ENCODE measurements at regions not wholly inside any gene's neighbourhood (a gene's known extent, or its start where the extent isn't known, plus 50 kb on each side); places are given as distances from the start of the nearest gene placed in this dataset.
"Not testable (repeated sequence)": the region's sequence is repeated elsewhere in the genome, so short reads cannot be mapped to it uniquely, and the experiment has no call there.

- DNase-seq (no peak), ATAC-seq (no peak)
- 88 to 93% (median 88%) methylated on average over 6 of the region's 6 CpGs for WGBS, 3 donors
- intact Hi-C loops (cut with DNase I): no loop called here
- no peak for TF ChIP-seq CTCF (IDR thresholded peaks at IDR 0.05)
- Histone ChIP-seq H3K27me3 (ENCODE audit: insufficient read depth in 3 of 3, low read length in 2 of 3) (no peaks in the 10 kb centered on the region), H3K9me3 (no peaks in the 10 kb centered on the region), H3K36me3 (ENCODE audit: insufficient read depth in 1 of 2, low read depth in 1 of 2) (no peaks in the 10 kb centered on the region), H3K4me1 (no peaks in the 10 kb centered on the region), H3K27ac (no peak overlapping the region), H3K4me3 (no peak overlapping the region)
Observed at GRCh38 chr14:106390401-106390800, 864.0 kb downstream of the TMEM121 start.

DNA sequence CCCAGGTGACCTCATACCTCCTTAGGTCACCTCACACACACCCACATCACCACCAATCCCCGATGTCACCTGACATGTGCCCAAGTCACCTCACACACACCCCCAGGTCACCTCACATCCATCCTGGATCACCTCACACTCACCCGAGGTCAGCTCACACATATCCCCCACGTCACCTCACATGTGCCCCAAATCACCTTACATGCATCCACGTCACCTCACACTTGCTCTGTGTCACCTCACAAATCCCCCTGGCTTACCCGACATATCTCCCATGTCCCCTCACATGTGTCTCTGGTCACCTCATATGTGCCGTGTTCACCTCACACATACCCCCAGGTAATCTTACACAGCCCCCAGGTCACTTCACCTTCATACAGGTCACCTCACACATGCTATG lies 864.6 kb downstream of the TMEM121 start:
- Histone ChIP-seq H3K4me1 (no peaks in the 10 kb centered on the region), H3K27ac (no peak overlapping the region), H3K27me3 (ENCODE audit: insufficient read depth in 3 of 3, low read length in 2 of 3) (no peaks in the 10 kb centered on the region), H3K36me3 (ENCODE audit: insufficient read depth in 1 of 2, low read depth in 1 of 2) (no peaks in the 10 kb centered on the region), H3K4me3 (no peak overlapping the region), H3K9me3 (no peaks in the 10 kb centered on the region)
- no peak for TF ChIP-seq CTCF (IDR thresholded peaks at IDR 0.05)
- ATAC-seq (no peak), DNase-seq (no peak)
- intact Hi-C loops (cut with DNase I): no loop called here
- WGBS, 3 donors: 65 to 75% (median 72%) methylated on average over 6 of the region's 6 CpGs

GRCh38 chr14:106393742-106394141 lies 867.4 kb downstream of the TMEM121 start:
- intact Hi-C loops (cut with DNase I): no loop called here
- TF ChIP-seq CTCF (IDR thresholded peaks at IDR 0.05): no peak

DNA sequence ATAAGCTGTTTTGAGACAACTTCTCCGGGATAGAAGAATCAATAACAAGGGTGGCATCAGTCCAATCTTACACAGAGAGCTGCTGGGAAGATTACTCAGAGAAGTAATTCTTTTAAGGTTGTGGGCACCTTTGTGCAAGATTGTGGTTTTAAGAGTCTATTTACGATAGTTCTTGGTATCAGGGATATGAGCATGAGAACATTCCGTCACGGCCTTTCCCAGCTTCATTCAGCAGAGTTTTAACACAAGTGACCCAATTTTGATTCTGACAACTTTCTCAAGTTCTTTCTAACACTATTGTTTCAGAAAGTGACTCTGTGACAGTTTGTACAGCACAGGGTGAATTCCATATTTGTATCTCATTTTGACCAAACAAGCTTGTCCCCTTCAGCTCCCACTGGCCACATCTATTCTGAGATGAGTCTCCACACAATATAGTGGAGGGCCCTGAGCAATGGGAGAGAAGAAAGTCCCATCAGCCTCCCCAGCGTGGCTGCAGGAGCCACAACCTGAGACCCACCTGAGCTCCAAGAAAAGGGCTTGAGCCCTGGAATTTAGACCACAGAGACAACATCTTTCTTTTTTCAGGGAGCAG lies 869.2 kb downstream of the TMEM121 start:
- no peaks in the 10 kb centered on the region for H3K27me3 ChIP-seq (ENCODE audit: insufficient read depth in 3 of 3, low read length in 2 of 3)
- no peaks in the 10 kb centered on the region for H3K4me1 ChIP-seq
- no peak for ATAC-seq
- H3K4me3 ChIP-seq: no peak overlapping the region
- WGBS, 3 donors: 53 to 63% (median 59%) methylated on average over 5 of the region's 5 CpGs
- H3K36me3 ChIP-seq (ENCODE audit: insufficient read depth in 1 of 2, low read depth in 1 of 2): no peaks in the 10 kb centered on the region
- no peaks in the 10 kb centered on the region for H3K9me3 ChIP-seq
- no peak for TF ChIP-seq CTCF (IDR thresholded peaks at IDR 0.05)
- DNase-seq: no peak
- intact Hi-C loops (cut with DNase I): no loop called here
- no peak overlapping the region for H3K27ac ChIP-seq

More at GRCh38 chr14:106393742-106394141, 867.4 kb downstream of the TMEM121 start:
- Histone ChIP-seq H3K4me1 (no peaks in the 10 kb centered on the region), H3K27ac (no peak overlapping the region), H3K36me3 (ENCODE audit: insufficient read depth in 1 of 2, low read depth in 1 of 2) (no peaks in the 10 kb centered on the region), H3K4me3 (no peak overlapping the region), H3K9me3 (no peaks in the 10 kb centered on the region), H3K27me3 (ENCODE audit: insufficient read depth in 3 of 3, low read length in 2 of 3) (no peaks in the 10 kb centered on the region)
- ATAC-seq (no peak), DNase-seq (no peak)
- 44 to 58% (median 53%) methylated on average over 2 of the region's 2 CpGs for WGBS, 3 donors

DNA sequence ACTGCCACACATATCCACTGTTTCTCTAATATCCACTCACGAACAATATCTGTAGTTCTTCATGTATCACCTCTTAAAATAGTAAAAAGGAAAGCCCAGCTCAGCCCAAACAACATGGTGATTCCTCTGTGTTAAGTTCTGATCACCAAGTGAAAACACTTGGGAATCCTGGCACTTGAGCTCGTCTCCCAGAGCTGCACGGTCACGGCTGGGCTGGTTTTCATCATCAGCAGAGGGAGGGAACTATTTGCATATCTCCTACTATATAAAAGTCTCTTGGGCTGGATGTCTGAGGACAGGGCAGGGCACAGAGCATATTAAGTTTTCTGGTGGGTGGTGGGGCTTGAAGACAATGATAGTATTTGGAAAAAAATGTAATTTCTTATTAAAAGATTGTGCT lies 870.6 kb downstream of the TMEM121 start:
- ATAC-seq (no peak), DNase-seq (no peak)
- H3K4me1 ChIP-seq: no peaks in the 10 kb centered on the region
- no peaks in the 10 kb centered on the region for H3K36me3 ChIP-seq (ENCODE audit: insufficient read depth in 1 of 2, low read depth in 1 of 2)
- no peak for TF ChIP-seq CTCF (IDR thresholded peaks at IDR 0.05)
- intact Hi-C loops (cut with DNase I): no loop called here
- H3K4me3 ChIP-seq: no peak overlapping the region
- H3K27ac ChIP-seq: no peak overlapping the region
- 55 to 69% (median 61%) methylated on average over 4 of the region's 4 CpGs for WGBS, 3 donors
- no peaks in the 10 kb centered on the region for H3K9me3 ChIP-seq
- H3K27me3 ChIP-seq (ENCODE audit: insufficient read depth in 3 of 3, low read length in 2 of 3): no peaks in the 10 kb centered on the region

GRCh38 chr14:106398931-106399331 lies 872.5 kb downstream of the TMEM121 start:
- H3K4me3 ChIP-seq; H3K4me1 ChIP-seq; H3K27me3 ChIP-seq (ENCODE audit: insufficient read depth in 3 of 3, low read length in 2 of 3); H3K9me3 ChIP-seq; ATAC-seq; DNase-seq; H3K27ac ChIP-seq; intact Hi-C loops (cut with DNase I); H3K36me3 ChIP-seq (ENCODE audit: insufficient read depth in 1 of 2, low read depth in 1 of 2): not testable (repeated sequence)
- WGBS, 3 donors: 68 to 71% (median 70%) methylated on average over 21 to 42 of the region's 42 CpGs

DNA sequence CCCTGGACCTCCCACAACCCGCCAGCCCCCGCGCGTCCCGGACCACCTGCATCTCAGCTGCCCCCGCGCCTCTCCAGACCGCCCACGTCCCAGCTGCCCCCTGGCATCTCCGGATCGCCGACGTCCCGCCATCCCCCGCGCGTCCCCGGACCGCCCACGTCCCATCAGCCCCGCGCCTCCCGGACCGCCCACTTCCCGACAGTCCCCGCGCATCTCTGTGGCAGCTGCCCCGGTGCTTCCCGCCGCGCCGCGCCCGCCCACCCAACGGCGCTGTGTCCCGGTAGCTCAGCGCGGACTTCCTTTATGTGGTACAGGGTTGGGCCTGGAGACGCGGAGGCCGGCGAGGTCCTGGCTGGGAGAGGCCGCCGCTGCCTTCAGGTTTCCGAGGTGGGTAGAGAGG lies 874.9 kb downstream of the TMEM121 start:
- WGBS, 3 donors: 76 to 82% (median 79%) methylated on average over 31 to 46 of the region's 46 CpGs
- intact Hi-C loops (cut with DNase I); H3K4me1 ChIP-seq; DNase-seq; H3K4me3 ChIP-seq; H3K36me3 ChIP-seq (ENCODE audit: insufficient read depth in 1 of 2, low read depth in 1 of 2); H3K27me3 ChIP-seq (ENCODE audit: insufficient read depth in 3 of 3, low read length in 2 of 3); H3K27ac ChIP-seq; H3K9me3 ChIP-seq; ATAC-seq: not testable (repeated sequence)
